ENCODE measurements at regions not wholly inside any gene's neighbourhood (a gene's known extent, or its start where the extent isn't known, plus 50 kb on each side); places are given as distances from the start of the nearest gene placed in this dataset.

DNA sequence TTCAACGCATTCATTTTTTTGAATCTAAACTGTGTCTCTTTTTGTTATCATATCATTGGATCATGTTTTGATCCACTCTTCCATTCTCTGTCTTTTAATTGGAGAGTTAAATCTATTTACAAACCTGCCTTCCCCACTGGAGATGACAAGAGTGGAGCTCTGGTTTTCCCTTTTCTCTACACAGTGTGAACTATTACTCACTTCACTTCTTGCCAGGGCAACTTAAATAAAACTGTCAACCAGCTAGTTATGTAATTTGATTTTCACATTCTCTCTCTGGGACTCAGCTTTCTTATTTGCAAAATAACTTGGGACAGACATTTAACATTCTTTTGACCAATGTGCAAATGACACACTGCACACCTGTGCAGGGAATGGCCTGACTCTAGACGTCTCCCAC, 230.8 kb upstream of the CST7 start:
- no peaks in the 10 kb centered on the region for H3K36me3 Mint-ChIP-seq
- DNase-seq (ENCODE audit: low spot score), result no peak

DNA sequence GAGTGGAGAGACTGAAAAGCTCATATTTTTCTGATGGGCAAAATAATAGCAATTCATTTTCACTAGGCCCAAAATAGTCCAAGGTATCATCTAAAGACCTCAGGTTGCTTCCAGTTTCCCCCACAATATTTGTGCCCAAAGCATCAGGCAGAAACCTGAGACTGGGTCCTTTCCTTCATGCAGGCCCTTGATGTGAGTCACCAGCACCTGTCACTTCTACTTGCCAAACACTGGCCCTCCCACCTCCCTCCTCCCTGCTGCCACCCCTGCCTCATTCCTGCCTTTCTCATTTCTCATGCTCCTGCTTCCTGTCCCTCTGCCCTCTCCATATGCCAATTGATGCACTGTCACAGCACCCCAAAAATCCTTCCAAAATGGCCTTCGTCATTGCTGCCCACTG, 230.4 kb upstream of the CST7 start:
- no peak overlapping the region for H3K4me3 ChIP-seq
- no peak overlapping the region for H3K27ac ChIP-seq
- H3K79me2 ChIP-seq (ENCODE audit: low read depth), result no peaks in the 10 kb centered on the region
- Mint-ChIP-seq H3K36me3 (no peaks in the 10 kb centered on the region), H3K4me1 (peaks cover 4% of the 10 kb centered on the region), H3K27me3 (ENCODE audit: insufficient read depth, low read depth) (no peaks in the 10 kb centered on the region), H3K4me3 (no peak overlapping the region), H3K9me3 (peaks cover 6% of the 10 kb centered on the region), H3K27ac (no peak overlapping the region)
- H3K27me3 ChIP-seq, result no peaks in the 10 kb centered on the region
- H3K9ac ChIP-seq, result no peak overlapping the region
- no peak overlapping the region for H3K4me2 ChIP-seq
- TF ChIP-seq, protein P1, sequence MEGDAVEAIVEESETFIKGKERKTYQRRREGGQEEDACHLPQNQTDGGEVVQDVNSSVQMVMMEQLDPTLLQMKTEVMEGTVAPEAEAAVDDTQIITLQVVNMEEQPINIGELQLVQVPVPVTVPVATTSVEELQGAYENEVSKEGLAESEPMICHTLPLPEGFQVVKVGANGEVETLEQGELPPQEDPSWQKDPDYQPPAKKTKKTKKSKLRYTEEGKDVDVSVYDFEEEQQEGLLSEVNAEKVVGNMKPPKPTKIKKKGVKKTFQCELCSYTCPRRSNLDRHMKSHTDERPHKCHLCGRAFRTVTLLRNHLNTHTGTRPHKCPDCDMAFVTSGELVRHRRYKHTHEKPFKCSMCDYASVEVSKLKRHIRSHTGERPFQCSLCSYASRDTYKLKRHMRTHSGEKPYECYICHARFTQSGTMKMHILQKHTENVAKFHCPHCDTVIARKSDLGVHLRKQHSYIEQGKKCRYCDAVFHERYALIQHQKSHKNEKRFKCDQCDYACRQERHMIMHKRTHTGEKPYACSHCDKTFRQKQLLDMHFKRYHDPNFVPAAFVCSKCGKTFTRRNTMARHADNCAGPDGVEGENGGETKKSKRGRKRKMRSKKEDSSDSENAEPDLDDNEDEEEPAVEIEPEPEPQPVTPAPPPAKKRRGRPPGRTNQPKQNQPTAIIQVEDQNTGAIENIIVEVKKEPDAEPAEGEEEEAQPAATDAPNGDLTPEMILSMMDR (IDR thresholded peaks at IDR 0.05), result no peak
- no peak for TF ChIP-seq EZH2 (IDR thresholded peaks at IDR 0.05)
- no peak for TF ChIP-seq EZH2phosphoT487 (IDR thresholded peaks at IDR 0.05)
- no peaks in the 10 kb centered on the region for H3F3A ChIP-seq (ENCODE audit: low read depth)
- H3K9me3 ChIP-seq (ENCODE audit: low read depth), result no peaks in the 10 kb centered on the region
- no peaks in the 10 kb centered on the region for H3K36me3 ChIP-seq
- no peaks in the 10 kb centered on the region for H4K20me1 ChIP-seq (ENCODE audit: low read depth)
- no peaks in the 10 kb centered on the region for H3K4me1 ChIP-seq
- no peak for DNase-seq (ENCODE audit: low spot score)
- H2AFZ ChIP-seq (replicated peaks), result no peak overlapping the region

More for the DNA sequence above, 230.8 kb upstream of the CST7 start:
- Histone ChIP-seq H3K9me3 (ENCODE audit: low read depth) (no peaks in the 10 kb centered on the region), H3F3A (ENCODE audit: low read depth) (no peaks in the 10 kb centered on the region), H3K79me2 (ENCODE audit: low read depth) (no peaks in the 10 kb centered on the region), H3K9ac (no peak overlapping the region), H3K4me3 (no peak overlapping the region), H4K20me1 (ENCODE audit: low read depth) (no peaks in the 10 kb centered on the region), H3K4me1 (no peaks in the 10 kb centered on the region), H3K27me3 (no peaks in the 10 kb centered on the region), H3K27ac (no peak overlapping the region), H3K4me2 (no peak overlapping the region), H3K36me3 (no peaks in the 10 kb centered on the region), H2AFZ (replicated peaks) (no peak overlapping the region)
- Mint-ChIP-seq H3K27me3 (ENCODE audit: insufficient read depth, low read depth) (no peaks in the 10 kb centered on the region), H3K27ac (no peak overlapping the region), H3K4me3 (no peak overlapping the region), H3K4me1 (peaks cover 4% of the 10 kb centered on the region), H3K9me3 (peaks cover 10% of the 10 kb centered on the region)
- TF ChIP-seq, protein P1 (IDR thresholded peaks at IDR 0.05), result no peak
- TF ChIP-seq EZH2 (IDR thresholded peaks at IDR 0.05), result no peak
- TF ChIP-seq EZH2phosphoT487 (IDR thresholded peaks at IDR 0.05), result no peak

DNA sequence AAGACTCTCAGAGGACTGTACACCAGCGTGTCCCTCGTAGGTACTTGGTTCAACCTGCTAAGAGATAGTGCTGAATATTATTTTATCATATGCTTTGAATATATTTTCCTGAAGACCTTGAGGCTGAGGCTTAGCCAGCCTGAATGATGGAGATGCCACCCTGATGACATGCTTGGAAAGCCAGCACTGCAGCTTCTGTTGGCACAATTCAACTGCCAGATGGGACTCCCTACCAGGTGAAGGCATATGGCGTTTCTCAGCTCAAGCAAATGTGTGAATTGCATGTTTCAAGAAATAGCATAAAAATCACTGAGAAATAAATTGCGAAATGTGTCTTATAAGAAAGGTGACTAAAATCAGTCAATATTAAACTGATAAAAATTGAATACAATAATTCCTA, 228.1 kb upstream of the CST7 start:
- Mint-ChIP-seq H3K27ac (no peak overlapping the region), H3K4me1 (peaks cover 4% of the 10 kb centered on the region), H3K27me3 (ENCODE audit: insufficient read depth, low read depth) (peaks cover 2% of the 10 kb centered on the region), H3K4me3 (no peak overlapping the region), H3K36me3 (no peaks in the 10 kb centered on the region), H3K9me3 (no peaks in the 10 kb centered on the region)
- Histone ChIP-seq H3K27ac (no peak overlapping the region), H4K20me1 (ENCODE audit: low read depth) (no peaks in the 10 kb centered on the region), H3K4me3 (no peak overlapping the region), H3K4me2 (no peak overlapping the region), H3K9me3 (ENCODE audit: low read depth) (no peaks in the 10 kb centered on the region), H3K36me3 (no peaks in the 10 kb centered on the region), H2AFZ (replicated peaks) (no peak overlapping the region), H3F3A (ENCODE audit: low read depth) (no peaks in the 10 kb centered on the region), H3K4me1 (no peaks in the 10 kb centered on the region), H3K79me2 (ENCODE audit: low read depth) (no peaks in the 10 kb centered on the region), H3K27me3 (no peaks in the 10 kb centered on the region), H3K9ac (no peak overlapping the region)
- TF ChIP-seq EZH2phosphoT487 (IDR thresholded peaks at IDR 0.05) (no peak), EZH2 (IDR thresholded peaks at IDR 0.05) (no peak)
- TF ChIP-seq, protein P1 (IDR thresholded peaks at IDR 0.05), result no peak
- DNase-seq (ENCODE audit: low spot score), result no peak

Measured in neural progenitor cell (in vitro differentiated cells).